ENCODE measurements at regions not wholly inside any gene's neighbourhood (a gene's known extent, or its start where the extent isn't known, plus 50 kb on each side); places are given as distances from the start of the nearest gene placed in this dataset.

DNA sequence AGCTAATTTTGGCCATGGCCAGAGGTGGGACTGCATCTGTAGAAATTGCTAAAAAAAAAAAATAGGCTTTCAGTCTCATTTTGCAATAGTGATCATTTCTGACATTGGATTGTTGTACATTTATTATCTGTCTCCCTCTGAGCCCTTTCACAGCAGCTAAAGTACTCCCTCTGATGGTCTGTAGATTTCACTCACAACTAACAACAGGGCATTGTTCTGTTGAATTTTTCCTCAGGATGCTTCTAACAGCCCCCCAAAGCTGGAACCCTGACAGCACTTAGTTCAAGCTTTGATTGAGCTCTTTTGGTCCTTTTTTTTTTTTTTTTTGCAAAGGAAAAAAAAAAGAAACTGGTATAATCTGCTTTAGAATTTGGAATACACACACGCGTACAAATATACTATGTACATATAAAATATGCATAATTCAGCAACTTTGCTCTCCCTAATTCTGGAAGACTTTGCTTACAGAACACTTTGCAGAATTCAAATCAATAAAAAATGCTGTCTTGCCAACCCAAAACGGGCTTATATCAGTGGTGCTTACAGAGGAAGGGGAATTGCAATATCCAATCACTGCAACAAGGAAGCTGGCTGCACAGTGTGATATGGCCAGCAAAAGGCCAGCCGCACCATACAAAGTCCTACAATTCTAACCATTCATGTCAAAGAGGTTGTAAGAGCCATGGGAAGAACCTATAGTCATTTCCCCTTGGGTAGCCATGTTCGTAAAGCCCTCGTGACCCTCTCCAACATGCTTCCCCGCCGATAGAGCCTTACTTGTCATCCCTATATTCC lies 406.4 kb downstream of the SMARCA1 start:
- TF ChIP-seq SP1 (IDR thresholded peaks at IDR 0.05): no peak
- TF ChIP-seq SUZ12 (IDR thresholded peaks at IDR 0.05): no peak
- TF ChIP-seq TARDBP (IDR thresholded peaks at IDR 0.05): no peak
- TF ChIP-seq, protein P1, sequence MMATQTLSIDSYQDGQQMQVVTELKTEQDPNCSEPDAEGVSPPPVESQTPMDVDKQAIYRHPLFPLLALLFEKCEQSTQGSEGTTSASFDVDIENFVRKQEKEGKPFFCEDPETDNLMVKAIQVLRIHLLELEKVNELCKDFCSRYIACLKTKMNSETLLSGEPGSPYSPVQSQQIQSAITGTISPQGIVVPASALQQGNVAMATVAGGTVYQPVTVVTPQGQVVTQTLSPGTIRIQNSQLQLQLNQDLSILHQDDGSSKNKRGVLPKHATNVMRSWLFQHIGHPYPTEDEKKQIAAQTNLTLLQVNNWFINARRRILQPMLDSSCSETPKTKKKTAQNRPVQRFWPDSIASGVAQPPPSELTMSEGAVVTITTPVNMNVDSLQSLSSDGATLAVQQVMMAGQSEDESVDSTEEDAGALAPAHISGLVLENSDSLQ (IDR thresholded peaks at IDR 0.05): no peak
- no peak for TF ChIP-seq BHLHE40 (IDR thresholded peaks at IDR 0.05; ENCODE audit: borderline replicate concordance)
- no peak for TF ChIP-seq ARNT (IDR thresholded peaks at IDR 0.05)
- TF ChIP-seq NFRKB (IDR thresholded peaks at IDR 0.05): no peak
- no peak for TF ChIP-seq CTBP1 (IDR thresholded peaks at IDR 0.05; ENCODE audit: borderline replicate concordance)
- no peak for TF ChIP-seq ELF4 (IDR thresholded peaks at IDR 0.05)
- TF ChIP-seq FOXA1 (IDR thresholded peaks at IDR 0.05): no peak
- TF ChIP-seq FOXM1 (IDR thresholded peaks at IDR 0.05; ENCODE audit: borderline replicate concordance): no peak

All from HEK293T (cell line).